GM18517 (cell line): ENCODE measurements at regions not wholly inside any gene's neighbourhood (a gene's known extent, or its start where the extent isn't known, plus 50 kb on each side); places are given as distances from the start of the nearest gene placed in this dataset.
"Not testable (repeated sequence)": the region's sequence is repeated elsewhere in the genome, so short reads cannot be mapped to it uniquely, and the experiment has no call there.

Experiments used
- ATAC-seq: cut with Tn5 transposase; IDR thresholded peaks from one replicate; pipeline ENCODE4 v1.9.1; 2021; ENCODE audit warnings: mild to moderate bottlenecking, moderate library complexity; ENCODE audit not compliant: unreplicated experiment

DNA sequence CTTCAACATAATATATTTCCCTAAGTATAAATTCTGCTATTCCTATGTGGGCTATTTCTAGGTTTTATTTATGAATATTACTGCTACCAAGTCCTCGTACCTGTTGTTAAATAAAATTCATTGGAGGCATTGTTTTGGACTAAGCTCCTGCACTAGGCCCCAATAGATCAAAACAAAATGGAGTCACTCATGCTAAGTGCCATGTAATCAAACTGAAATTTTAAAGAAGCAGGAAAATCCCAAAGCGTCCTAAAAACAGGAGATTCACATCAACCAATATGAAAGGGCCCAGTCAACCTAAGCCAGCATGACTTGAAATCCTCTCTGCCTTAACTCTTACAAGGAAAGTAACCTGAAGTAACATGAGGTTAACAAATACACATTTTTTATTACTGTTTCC, 743.2 kb downstream of the TRAM1L1 start:
- ATAC-seq, result no peak

DNA sequence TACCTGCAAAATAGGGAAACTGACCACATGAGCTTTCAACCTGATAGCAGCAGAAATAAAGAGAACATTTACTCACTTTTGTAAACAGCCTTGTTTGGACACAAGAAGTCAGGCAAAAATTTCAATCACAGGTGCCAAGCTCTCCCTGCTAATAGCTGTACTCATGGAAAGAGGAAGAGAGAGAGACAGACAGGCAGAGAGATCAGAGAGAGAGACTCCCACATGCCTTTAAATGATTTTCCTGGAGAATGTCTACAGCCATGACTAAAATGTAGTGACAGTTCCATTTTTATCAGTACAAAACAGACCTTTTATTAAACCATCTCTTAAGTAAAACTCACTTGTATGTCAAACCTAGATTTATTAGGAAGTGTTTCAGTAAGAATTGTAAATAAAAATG, 752.9 kb downstream of the TRAM1L1 start:
- no peak for ATAC-seq

DNA sequence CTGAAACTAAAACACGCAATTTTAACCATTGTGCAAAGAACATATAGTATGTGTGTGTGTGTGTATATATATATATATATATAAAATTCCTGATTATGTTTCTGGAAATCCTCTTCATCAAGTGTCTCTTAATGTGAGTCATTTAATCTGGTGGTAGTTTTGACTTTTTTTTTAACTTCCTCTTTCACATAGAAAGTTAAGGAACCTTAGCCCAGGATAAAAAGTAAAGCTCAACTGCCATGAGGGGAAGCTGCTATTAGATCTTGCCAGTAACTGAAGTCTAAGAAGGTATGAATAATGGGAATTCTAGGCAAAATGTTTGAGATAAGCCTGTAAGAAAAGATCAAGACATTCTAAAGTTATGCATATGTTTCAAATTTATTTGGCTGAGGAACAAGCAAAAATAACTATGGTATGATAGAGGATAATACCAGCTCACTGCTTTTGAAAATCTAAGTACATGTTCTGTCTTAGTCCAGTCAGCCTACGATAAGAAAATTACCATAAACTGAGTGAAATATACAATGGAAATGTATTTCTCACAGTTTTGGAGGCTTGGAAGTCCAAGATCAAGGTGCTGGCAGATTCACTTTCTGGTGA, 757.0 kb downstream of the TRAM1L1 start:
- ATAC-seq, result no peak

DNA sequence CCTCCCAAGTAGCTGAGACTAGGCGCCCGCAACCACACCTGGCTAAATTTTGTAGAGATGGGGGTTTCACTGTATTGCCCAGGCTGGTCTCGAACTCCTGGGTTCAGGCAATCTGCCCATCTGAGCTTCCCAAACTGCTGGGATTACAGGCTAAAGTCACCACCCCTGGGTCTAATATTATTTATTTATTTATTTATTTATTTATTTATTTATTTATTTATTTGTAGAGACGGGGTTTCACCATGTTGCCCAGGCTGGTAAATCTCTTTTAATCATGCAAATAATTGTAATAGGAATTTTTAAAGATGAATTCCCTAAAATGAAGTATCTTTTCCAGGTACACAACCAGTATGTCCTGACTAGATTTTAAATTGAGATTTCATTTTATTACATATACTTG, 761.8 kb downstream of the TRAM1L1 start:
- no peak for ATAC-seq

DNA sequence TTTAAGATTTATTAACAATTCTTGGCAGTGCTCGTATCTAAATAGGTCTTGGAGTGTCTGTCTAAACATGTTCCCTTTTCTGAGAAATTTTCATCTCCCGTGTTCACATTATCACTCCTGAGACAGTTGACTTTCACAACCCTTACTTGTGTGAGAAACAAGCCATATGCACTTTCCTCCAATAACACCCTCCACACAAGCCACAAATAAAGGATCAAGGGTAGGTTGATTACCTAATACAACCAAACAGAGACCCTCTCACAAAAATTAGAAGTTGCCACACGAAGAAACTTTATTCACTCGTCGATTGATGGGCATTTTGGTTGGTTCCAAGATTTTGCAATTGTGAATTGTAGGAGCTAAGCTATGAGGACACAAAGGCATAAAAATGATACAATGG, 763.9 kb downstream of the TRAM1L1 start:
- no peak for ATAC-seq

DNA sequence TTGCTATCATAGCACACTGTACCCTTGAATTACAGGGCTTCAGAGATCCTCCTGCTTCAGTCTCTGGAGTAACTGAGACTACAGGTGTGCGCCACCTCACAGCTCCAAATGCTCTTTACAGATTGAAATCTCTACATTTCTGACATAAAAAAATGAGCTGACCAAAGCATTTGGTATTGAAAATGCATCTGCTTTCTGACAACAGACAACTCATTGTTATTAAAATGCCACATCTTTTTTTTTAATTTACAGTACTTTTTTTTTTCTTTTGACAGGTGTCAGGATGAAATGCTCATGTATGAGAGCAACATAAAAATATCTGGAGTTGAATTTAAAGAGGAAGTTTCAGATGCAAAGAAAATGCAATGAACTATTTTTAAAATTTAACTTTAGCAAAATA, 764.5 kb downstream of the TRAM1L1 start:
- ATAC-seq, result no peak

DNA sequence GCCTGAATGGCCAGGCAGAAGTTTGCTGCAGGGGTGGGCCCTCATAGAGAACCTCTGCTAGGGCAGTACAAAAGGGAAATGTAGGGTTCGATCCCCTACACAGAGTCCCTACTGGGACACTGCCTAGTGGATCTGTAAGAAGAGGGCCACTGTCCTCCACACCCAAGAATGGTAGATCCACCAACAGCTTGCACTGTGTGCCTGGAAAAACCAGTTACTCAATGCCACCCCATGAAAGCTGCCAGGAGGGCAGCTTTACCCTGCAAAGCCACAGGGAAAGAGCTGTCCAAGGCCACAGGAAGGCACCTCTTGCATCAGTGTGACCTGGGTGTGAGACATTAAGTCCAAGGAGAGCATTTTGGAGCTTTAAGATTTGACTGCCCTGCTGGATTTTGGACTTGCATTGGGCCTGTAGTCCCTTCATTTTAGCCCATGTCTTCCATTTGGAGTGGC, 781.6 kb downstream of the TRAM1L1 start:
- no peak for ATAC-seq

DNA sequence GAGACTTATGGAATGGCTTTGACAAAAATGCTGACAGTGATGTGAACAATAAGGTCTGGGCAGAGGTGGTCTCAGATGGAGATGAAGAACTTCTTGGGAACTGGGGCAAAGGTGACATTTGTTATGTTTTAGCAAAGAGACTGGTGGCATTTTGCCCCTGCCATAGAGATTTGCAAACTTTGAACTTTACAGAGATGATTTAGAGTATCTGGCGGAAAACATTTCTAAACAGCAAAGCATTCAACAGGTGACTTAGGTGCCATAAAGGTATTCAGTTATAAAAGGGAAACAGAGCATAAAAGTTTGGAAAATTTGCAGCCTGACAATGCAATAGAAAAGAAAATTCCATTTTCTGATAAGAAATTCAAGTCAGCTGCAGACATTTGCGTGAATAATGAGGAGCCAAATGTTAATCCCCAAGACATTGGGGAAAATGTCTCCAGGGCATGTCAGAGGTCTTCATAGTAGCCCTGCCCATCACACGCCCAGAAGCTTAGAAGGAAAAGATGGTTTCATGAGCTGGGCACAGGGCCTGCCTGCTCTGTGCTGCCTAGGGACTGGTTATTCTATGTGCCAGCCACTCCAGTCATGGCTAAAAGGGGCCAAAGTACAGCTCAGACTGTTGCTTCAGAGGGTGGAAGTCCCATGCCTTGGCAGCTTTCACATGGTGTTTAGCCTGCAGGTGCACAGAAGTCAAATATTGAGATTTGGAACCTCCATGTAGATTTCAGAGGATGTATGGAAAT, 782.2 kb downstream of the TRAM1L1 start:
- no peak for ATAC-seq

DNA sequence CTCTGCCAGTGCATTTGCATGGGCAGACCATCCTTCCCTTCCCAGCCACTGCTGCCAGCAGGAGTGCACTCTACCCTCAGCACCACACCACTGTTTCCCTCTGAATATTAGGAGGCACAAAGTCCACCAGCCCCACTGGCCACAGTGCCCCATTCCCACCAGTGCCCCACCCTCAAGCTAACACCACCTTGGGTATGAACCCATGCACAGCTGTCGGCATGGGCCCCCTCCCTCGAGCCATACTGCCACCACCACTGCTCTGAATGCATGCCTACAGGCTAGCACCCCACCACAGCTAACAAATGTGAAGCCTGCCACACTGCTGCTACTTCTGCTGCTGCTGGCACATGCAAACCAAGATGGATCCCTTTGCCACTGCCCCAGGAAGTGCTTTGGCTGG, 810.4 kb downstream of the TRAM1L1 start:
- no peak for ATAC-seq

DNA sequence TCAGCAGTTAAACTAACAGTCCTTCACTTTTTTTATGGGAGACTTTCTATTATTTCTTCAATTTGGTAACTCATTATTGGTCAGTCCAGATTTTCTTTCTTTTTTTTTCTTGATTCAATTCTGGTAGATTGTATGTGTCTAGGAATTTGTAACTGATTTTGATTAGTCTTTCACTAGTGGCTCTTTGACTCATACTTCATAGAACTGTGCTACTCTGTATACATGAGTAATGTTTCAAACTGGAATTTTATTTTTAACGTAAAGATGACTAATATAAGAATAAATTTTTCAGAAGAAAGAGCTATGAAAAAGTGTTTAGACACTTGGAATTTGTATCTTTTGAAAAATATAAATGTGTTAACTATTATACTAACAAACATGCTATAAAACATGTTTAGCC, 813.0 kb downstream of the TRAM1L1 start:
- no peak for ATAC-seq

DNA sequence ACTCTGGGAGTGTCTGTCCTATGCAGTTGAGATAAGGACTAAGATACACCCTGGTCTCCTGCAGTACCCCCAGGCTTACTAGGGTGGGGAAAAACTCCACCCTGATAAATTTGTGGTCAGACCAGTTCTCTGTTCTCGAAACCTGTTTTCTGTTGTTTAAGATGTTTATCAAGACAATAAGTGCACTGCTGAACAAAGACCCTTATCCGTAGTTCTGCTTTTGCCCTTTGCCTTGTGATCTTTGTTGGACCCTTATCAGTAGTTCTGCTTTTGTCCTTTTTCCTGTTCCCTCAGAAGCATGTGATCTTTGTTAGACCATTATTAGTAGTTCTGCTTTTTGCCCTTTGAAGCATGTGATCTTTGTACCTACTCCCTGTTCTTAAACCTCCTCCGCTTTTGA, 824.4 kb downstream of the TRAM1L1 start:
- not testable (repeated sequence) for ATAC-seq

DNA sequence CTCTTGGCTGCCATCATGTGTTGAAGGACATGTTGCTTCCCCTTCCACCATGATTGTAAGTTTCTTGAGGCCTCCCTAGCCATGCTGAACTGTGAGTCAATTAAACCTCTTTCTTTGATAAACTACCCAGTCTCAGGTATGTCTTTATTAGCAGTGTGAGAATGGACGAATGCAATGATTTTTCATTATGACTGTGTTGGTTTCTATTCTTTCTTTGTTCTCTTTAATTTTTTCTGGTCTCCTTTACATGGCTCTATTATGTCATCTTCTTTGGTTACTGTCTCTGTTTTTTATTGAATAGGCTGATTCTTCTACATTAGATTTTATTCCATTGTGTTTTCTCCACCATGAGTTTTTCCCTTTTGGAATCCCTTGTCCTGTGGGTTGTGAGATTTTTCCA, 840.6 kb downstream of the TRAM1L1 start:
- no peak for ATAC-seq

DNA sequence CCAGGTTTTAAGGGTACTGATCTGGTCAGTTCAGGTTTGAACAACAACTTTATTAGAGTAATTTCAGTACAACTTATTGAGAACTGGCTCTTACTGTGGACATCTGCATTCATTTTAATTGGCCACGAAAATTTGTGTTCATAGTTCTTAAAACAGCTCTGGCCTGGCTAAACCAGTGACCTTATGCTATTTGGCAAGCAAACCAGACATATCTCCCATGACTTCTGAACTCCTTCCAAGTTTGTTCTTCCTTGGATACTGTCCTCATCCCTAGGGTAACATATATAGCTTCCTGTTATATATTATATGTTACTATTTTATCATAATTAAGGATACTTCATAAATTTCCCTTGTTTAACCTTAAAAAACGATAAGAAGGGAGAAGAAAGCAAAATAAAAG, 841.9 kb downstream of the TRAM1L1 start:
- ATAC-seq, result no peak

DNA sequence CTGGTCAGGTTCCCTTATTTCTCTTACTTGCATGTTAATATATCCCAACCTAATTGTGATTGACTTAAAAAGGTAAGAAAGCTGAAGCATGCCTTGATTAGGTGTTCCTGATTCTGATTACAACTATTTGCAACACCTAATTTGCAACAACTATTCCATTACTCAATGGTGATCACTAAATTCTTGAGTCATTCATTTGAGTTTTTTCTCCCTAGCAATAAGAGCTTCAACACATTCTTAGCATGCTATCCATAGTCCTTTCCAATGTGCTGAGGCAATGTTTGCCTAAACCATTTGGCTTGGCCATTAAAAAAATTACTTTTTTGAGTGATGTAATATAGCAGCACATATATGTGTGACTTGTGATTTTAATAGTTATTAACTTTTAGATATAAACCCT, 851.4 kb downstream of the TRAM1L1 start:
- no peak for ATAC-seq

DNA sequence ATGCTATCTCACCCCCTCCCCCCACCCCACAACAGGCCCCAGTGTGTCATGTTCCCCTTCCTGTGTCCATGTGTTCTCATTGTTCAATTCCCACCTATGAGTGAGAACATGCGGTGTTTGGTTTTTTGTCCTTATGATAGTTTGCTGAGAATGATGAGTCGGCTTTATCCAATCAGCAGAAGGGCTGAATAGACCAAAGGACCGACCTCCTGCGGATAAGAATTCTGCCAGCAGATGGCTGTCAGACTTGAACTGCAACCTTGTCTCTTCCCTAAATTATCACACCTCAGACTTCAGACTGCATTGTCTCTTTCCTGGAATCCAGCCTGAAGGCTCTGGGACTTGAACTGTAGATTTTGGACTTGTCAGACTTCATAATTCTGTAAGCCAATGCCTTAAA, 853.4 kb downstream of the TRAM1L1 start:
- ATAC-seq, result not testable (repeated sequence)

DNA sequence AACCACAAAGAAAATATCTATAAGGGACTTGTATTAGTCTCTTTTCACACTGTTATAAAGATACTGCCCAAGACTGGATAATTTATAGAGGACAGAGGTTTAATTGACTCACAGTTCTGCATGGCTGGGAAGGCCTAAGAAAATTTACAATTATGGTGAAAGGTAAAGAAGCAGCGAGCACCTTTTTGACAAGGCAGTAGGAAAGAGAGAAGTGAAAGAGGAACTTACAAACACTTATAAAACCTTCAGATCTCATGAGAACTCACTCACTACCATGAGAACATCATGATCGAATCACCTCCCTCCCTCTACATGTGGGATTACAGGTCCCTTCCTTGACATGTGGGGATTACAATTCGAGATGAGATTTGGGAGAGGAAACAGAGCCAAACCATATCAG, 856.0 kb downstream of the TRAM1L1 start:
- ATAC-seq, result no peak

DNA sequence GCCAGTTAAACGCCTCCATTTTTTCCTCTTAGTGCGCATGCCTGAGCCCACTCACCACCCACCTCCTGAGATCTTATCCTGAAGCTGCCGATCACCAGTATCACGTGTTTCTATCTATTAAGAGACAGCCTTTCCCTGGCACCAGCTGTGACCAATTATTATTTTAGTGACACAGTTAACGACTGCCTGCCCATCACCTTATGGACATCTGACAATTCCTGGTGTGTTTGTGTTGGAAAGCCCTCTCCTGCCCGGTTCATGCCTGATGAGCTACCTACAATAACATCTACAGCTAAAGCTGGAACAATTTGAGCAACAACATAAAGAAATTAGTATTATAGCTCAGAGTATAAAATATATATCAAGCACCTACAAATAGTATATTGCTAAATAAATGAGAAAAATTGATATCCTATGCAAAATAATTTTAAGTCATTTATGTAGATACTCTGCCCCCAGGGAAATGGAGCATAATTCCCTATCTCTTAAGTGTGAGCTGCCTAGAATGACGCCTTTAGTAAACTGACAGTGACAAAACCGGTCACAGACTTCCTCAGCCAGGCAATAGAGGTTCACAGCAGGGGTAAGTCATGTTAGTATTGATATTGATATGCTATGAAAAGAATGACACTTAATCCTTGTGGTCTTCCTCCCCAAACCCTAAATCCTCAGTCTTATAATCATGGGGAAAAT, 862.2 kb downstream of the TRAM1L1 start:
- no peak for ATAC-seq

DNA sequence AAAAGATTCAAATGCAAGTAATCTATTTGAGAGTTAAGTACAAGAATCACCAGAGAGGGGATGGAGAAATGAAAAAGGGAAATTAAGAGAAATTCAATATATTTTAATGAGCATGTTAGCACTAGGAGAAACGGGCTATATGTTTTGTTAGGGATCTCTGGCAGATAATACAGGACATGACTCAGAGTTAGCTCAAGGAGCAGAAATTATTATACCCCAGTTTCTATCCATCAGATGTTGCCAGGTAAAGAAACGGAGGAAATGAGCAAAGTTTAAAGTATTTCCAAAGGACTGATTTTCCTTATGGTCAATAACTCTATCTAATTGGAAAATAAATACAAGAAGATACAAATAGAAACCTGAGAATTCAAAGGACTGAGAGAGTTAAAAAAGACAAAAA, 867.6 kb downstream of the TRAM1L1 start:
- ATAC-seq, result no peak

DNA sequence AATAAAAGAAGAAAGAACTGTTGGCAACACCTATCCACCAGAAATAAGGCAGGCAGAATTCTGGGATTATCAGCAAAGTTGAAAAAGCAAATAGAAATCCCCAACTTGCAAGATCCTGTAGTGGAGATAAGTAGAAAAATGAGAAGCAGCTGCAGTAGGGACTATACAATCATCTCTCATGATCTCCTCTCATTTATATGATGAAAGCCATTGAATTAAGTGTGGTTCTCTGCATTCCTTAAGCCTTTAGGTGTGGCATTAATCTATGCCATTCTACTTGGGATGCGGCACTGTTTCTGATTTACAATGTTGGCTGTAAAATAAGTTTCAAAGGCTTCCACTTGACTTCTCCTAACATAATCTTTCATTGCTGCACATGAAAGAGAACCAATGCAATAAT, 869.8 kb downstream of the TRAM1L1 start:
- ATAC-seq, result no peak

DNA sequence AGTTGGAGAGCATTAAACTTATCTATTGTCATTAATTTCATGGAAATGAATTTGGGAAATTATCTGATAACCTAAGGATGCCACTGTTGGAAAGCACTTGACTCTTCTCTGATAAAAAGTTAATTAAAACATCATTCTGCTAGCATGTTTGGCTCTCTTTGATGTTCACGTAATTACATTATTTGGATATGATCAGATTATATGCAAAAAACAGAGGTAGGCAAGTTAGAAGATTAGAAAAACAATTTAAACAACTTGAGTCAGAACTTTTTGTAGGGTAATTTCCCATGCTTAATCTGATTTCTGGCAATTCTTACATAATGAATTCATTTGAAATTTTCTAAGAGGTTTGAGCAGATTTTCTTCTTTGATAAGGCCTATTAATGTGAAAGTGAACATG, 882.9 kb downstream of the TRAM1L1 start:
- ATAC-seq, result no peak

DNA sequence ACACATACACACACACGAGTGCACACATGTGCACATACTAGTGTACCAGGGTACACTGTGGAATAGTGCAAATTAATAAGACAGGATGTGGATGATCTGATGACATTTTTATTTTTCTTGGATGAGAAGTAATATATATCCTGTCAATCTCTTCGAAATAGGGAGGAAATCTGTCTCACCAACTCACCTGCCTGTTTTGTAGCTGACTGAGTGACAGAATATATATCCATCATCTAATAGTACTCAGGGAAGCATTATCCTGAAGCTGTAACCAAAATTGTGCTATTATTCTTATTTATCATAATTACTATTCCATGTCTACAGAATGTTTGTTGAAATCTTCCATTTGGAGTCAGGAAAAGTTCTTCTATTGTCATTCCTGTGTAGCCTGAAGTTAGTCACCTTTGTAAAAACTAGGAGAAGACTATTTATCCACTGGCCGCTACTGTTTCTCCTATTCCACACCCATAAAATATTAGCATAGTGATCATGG, 888.0 kb downstream of the TRAM1L1 start:
- ATAC-seq, result no peak

DNA sequence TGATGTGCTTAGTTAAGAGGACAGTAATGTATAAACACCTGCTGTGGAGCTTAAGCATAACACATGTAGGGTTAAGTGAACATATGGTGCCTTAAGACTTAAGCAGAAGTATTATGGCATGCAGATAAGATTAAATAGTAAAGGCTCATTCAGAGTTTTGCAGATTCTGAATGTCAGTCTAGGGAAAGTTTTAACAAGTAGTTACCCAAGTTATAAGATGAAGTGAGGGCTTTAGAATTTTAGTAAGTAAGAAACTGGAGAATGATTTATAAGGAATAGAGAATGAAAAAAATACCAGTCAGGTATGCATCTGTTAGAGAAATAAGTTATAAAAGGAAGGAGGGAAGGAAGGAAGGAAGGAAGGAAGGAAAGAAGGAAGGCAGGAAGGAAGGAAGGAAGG, 902.1 kb downstream of the TRAM1L1 start:
- no peak for ATAC-seq
